ENCODE measurements at regions not wholly inside any gene's neighbourhood (a gene's known extent, or its start where the extent isn't known, plus 50 kb on each side); places are given as distances from the start of the nearest gene placed in this dataset.

DNA sequence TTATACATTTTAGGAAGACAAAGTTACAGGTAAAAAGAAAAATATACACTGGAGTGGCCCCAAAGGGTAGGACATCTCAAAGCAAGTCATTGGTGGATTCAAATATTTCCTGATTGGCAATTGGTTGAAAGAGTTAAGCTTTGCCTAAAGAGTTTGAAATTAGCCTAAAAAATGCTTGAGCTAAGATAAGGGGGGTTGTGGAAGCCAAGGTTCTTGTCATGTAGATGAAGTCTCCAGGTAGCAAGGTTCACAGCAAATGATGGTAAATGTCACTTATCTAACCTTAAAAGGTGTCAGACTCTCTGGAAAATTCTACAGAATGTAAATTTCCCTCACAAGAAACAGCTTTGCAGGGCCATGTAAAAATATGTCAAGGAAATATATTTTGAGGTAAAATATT, 596.7 kb downstream of the FAT4 start:
- TF ChIP-seq, protein P1, sequence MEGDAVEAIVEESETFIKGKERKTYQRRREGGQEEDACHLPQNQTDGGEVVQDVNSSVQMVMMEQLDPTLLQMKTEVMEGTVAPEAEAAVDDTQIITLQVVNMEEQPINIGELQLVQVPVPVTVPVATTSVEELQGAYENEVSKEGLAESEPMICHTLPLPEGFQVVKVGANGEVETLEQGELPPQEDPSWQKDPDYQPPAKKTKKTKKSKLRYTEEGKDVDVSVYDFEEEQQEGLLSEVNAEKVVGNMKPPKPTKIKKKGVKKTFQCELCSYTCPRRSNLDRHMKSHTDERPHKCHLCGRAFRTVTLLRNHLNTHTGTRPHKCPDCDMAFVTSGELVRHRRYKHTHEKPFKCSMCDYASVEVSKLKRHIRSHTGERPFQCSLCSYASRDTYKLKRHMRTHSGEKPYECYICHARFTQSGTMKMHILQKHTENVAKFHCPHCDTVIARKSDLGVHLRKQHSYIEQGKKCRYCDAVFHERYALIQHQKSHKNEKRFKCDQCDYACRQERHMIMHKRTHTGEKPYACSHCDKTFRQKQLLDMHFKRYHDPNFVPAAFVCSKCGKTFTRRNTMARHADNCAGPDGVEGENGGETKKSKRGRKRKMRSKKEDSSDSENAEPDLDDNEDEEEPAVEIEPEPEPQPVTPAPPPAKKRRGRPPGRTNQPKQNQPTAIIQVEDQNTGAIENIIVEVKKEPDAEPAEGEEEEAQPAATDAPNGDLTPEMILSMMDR (IDR thresholded peaks at IDR 0.05), result no peak
- no peak for TF ChIP-seq POLR2A (IDR thresholded peaks at IDR 0.05)
